Neural crest cell (in vitro differentiated cells): ENCODE measurements at regions not wholly inside any gene's neighbourhood (a gene's known extent, or its start where the extent isn't known, plus 50 kb on each side); places are given as distances from the start of the nearest gene placed in this dataset.

ENCODE experiments used
- DNase-seq: peaks from one replicate; pipeline ENCODE4 v3.0.0; 2021; ENCODE audit warnings: low read depth, mixed read lengths, low spot score
- H3K27ac Mint-ChIP-seq: one replicate; pipeline ENCODE4 v1.8.0; 2021; ENCODE audit warnings: mild to moderate bottlenecking, mixed read lengths; ENCODE audit not compliant: unreplicated experiment
- H3K27me3 Mint-ChIP-seq: 2 replicates; pipeline ENCODE4 v1.8.0; 2021; ENCODE audit warnings: low read depth, mild to moderate bottlenecking, mixed read lengths
- H3K36me3 Mint-ChIP-seq: 2 replicates; pipeline ENCODE4 v1.8.0; 2021; ENCODE audit warnings: low read depth, mild to moderate bottlenecking, mixed read lengths
- H3K4me1 Mint-ChIP-seq: 2 replicates; pipeline ENCODE4 v1.8.0; 2021; ENCODE audit warnings: mixed read lengths
- H3K4me3 Mint-ChIP-seq: one replicate; pipeline ENCODE4 v1.8.0; 2021; ENCODE audit warnings: mild to moderate bottlenecking, mixed read lengths
- H3K9me3 Mint-ChIP-seq: 2 replicates; pipeline ENCODE4 v1.8.0; 2021; ENCODE audit warnings: mixed read lengths
- TF ChIP-seq, protein P1 (sequence below): fragments of 200-600 bp; sonication (generic); conservative IDR thresholded peaks from 2 replicates; pipeline ENCODE4 v1.5.0; 2021; ENCODE audit warnings: antibody characterized with exemption, mild to moderate bottlenecking

DNA sequence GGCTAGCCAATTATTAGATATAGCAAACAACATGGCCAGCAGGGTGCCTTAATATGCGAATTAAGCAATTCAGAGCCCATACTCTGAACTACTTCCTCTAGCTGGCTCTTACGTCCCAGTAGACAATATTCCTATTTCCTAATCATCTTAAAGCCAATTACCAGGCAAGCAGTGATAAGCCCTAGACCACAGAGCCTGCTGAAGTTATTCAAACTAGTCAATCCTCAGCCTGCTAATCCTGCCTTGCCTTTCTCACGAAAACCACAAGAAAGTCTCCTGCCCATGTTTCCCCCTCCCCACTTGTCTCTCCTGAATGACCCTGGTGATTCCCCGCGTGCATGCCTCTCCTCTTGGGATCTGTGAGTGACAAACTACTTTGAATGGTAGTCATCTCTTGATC is 86.8 kb upstream of the CACNA2D1 start:
- no peak for DNase-seq
- Mint-ChIP-seq H3K4me3 (no peak overlapping the region), H3K27me3 (no peaks in the 10 kb centered on the region), H3K9me3 (peaks cover 4% of the 10 kb centered on the region), H3K36me3 (no peaks in the 10 kb centered on the region), H3K4me1 (no peaks in the 10 kb centered on the region), H3K27ac (no peak overlapping the region)
- TF ChIP-seq, protein P1, sequence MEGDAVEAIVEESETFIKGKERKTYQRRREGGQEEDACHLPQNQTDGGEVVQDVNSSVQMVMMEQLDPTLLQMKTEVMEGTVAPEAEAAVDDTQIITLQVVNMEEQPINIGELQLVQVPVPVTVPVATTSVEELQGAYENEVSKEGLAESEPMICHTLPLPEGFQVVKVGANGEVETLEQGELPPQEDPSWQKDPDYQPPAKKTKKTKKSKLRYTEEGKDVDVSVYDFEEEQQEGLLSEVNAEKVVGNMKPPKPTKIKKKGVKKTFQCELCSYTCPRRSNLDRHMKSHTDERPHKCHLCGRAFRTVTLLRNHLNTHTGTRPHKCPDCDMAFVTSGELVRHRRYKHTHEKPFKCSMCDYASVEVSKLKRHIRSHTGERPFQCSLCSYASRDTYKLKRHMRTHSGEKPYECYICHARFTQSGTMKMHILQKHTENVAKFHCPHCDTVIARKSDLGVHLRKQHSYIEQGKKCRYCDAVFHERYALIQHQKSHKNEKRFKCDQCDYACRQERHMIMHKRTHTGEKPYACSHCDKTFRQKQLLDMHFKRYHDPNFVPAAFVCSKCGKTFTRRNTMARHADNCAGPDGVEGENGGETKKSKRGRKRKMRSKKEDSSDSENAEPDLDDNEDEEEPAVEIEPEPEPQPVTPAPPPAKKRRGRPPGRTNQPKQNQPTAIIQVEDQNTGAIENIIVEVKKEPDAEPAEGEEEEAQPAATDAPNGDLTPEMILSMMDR, result no peak

DNA sequence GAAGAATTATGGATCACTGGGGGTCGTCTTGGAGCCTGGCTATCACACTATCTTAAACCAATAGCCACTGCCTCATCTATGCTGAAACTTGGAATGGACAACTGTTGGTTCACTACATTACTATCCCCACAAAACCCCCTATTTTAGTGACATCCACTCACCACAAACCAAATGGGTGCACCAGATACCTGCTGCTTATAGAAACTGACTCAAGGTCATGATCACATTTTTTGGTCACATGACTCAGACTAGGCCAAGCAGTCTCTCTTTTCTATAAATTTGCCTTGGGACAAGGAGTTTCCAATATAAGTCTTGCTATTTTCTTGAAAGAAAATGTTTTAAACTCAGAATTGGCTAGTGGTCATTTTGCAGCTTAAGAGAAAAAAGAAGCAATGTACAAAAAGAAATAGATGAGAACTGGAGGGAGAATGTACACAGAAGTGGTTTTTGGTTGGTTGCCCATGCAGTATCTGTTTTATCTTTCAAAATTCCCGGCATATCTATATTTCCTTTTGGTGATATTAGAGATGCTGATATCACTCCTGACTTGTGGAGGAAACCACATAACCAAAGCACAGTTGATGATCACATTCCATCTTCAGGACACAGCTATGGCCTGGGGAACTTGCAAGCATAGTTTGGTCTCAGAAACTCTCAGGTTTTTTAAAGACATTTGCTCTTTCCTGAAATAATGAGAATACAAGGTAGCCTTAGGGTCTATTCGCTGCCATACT is 85.2 kb upstream of the CACNA2D1 start:
- H3K4me3 Mint-ChIP-seq, result no peak overlapping the region
- TF ChIP-seq, protein P1, result no peak
- no peaks in the 10 kb centered on the region for H3K4me1 Mint-ChIP-seq
- H3K27me3 Mint-ChIP-seq, result no peaks in the 10 kb centered on the region
- DNase-seq, result no peak
- H3K27ac Mint-ChIP-seq, result no peak overlapping the region
- peaks cover 4% of the 10 kb centered on the region for H3K9me3 Mint-ChIP-seq
- no peaks in the 10 kb centered on the region for H3K36me3 Mint-ChIP-seq

DNA sequence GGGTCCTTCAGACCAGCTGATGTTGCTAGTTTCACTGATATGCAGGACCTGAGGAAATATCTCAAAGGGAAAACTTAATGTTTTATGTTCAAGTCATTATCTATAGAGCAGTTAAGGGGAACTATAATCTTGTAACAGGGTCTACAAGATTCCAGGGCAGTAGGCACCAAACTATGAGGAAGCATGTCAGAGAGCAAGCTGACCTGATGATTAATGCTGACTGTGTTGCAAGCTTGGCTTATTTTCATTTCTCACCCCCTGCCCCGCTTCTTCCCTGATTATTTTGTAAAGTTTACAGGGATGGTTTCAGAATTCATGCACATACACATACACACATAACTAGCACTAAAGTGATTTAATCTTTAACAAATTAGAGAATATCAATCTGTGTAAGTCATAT is 84.3 kb upstream of the CACNA2D1 start:
- Mint-ChIP-seq H3K4me3 (no peak overlapping the region), H3K36me3 (no peaks in the 10 kb centered on the region), H3K27me3 (peaks cover 3% of the 10 kb centered on the region), H3K9me3 (peaks cover 4% of the 10 kb centered on the region), H3K27ac (no peak overlapping the region), H3K4me1 (no peaks in the 10 kb centered on the region)
- TF ChIP-seq, protein P1, result no peak
- no peak for DNase-seq

DNA sequence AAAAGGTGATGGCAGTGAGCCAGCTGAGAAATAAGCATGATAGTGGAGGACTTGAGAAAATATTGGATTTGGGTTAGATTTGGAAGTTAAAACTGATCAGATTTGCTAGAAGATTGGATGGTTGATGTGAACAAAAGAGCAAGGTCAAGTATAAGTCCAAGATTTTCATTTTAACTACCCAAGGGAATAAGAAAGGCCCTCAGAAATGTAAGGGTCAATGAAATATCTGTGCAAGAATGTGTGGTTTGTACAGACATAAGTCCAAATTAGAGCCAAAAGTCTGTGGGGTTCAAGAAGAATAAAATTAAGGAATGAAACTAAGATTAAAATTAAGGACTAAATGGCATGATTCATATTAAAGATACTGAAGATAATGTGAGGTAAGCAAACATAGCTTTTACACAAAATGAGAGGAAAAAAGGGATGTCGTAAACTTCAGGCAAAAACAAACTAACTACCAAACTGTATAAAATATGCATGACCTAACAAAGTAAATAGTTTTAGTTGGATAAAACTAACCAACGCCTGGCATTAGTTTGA is 78.4 kb upstream of the CACNA2D1 start:
- no peak for DNase-seq
- Mint-ChIP-seq H3K36me3 (no peaks in the 10 kb centered on the region), H3K9me3 (no peaks in the 10 kb centered on the region), H3K4me1 (no peaks in the 10 kb centered on the region), H3K27me3 (peaks cover 3% of the 10 kb centered on the region), H3K27ac (no peak overlapping the region), H3K4me3 (no peak overlapping the region)
- TF ChIP-seq, protein P1, result no peak

DNA sequence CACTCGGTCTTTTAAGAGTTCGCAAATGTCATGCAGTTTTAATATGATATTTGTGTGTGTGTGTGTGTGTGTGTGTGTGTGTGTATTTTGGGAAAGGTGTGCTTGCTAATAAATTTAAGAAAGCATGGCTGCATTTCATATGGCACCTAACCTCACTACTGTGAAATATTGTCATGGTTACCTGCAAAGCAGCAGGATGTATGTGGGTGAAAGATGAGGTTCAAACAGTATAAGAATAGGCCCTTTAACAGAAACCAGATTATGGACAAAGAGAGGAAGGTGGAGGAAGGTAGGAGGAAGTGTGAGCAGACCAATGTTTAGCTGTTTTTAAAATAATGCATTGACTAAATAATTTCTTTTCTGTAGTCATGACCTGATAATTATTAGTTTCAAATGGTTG is 73.5 kb upstream of the CACNA2D1 start:
- no peak for DNase-seq
- H3K4me3 Mint-ChIP-seq, result no peak overlapping the region
- TF ChIP-seq, protein P1, result no peak
- peaks cover 8% of the 10 kb centered on the region for H3K9me3 Mint-ChIP-seq
- H3K4me1 Mint-ChIP-seq, result no peaks in the 10 kb centered on the region
- H3K27me3 Mint-ChIP-seq, result no peaks in the 10 kb centered on the region
- no peaks in the 10 kb centered on the region for H3K36me3 Mint-ChIP-seq
- H3K27ac Mint-ChIP-seq, result no peak overlapping the region
